H9 (cell line): ENCODE measurements at regions not wholly inside any gene's neighbourhood (a gene's known extent, or its start where the extent isn't known, plus 50 kb on each side); places are given as distances from the start of the nearest gene placed in this dataset.

Experiments used
- DNase-seq: peaks from one replicate; pipeline ENCODE4 v3.0.0-alpha.2; 2017
- H2AFZ ChIP-seq: one replicate; pipeline ENCODE4 v1.6.1; 2013; ENCODE audit warnings: mild to moderate bottlenecking, low read length, control low read depth, moderate library complexity
- H2AK5ac ChIP-seq: 2 replicates; pipeline ENCODE4 v1.6.1; 2013; ENCODE audit warnings: low read length, control low read depth, mixed read lengths; ENCODE audit not compliant: insufficient read length
- H2BK120ac ChIP-seq: one replicate; pipeline ENCODE4 v1.6.1; 2013; ENCODE audit warnings: low read depth, mild to moderate bottlenecking, low read length, control low read depth, inconsistent platforms; ENCODE audit not compliant: poor library complexity, severe bottlenecking
- H2BK12ac ChIP-seq: 2 replicates; pipeline ENCODE4 v1.6.1; 2013; ENCODE audit warnings: low read length, control low read depth, mixed read lengths, low read depth; ENCODE audit not compliant: insufficient read length
- H2BK15ac ChIP-seq: 2 replicates; pipeline ENCODE4 v1.6.1; 2013; ENCODE audit warnings: low read depth, low read length, control low read depth
- H2BK20ac ChIP-seq: one replicate; pipeline ENCODE4 v1.6.1; 2013; ENCODE audit warnings: low read depth, mild to moderate bottlenecking, low read length, control low read depth, inconsistent platforms; ENCODE audit not compliant: poor library complexity, severe bottlenecking
- H2BK5ac ChIP-seq: 2 replicates; pipeline ENCODE4 v1.6.1; 2013; ENCODE audit warnings: low read length, control low read depth, mixed read lengths; ENCODE audit not compliant: insufficient read length
- H3K14ac ChIP-seq: 2 replicates; pipeline ENCODE4 v1.6.1; 2013; ENCODE audit warnings: low read length, control low read depth; ENCODE audit not compliant: insufficient read depth
- H3K18ac ChIP-seq: 2 replicates; pipeline ENCODE4 v1.6.1; 2013; ENCODE audit warnings: low read depth, mild to moderate bottlenecking, mixed read lengths, low read length, control low read depth; ENCODE audit not compliant: insufficient read length
- H3K23ac ChIP-seq: 2 replicates; pipeline ENCODE4 v1.6.1; 2013; ENCODE audit warnings: low read length, control low read depth, mixed read lengths, low read depth; ENCODE audit not compliant: insufficient read length
- H3K23me2 ChIP-seq: 2 replicates; pipeline ENCODE4 v1.6.1; 2013; ENCODE audit warnings: low read depth, mild to moderate bottlenecking, mixed read lengths, low read length, control low read depth; ENCODE audit not compliant: insufficient read length, poor library complexity, severe bottlenecking
- H3K27ac ChIP-seq: 2 replicates; pipeline ENCODE4 v1.5.1; 2013; ENCODE audit warnings: low read length, control low read depth, mixed read lengths, low read depth; ENCODE audit not compliant: insufficient read length
- H3K27me3 ChIP-seq: 2 replicates; pipeline ENCODE4 v1.6.1; 2013; ENCODE audit warnings: low read length, control low read depth, inconsistent platforms; ENCODE audit not compliant: insufficient read depth
- H3K4ac ChIP-seq: 2 replicates; pipeline ENCODE4 v1.6.1; 2013; ENCODE audit warnings: low read depth, mild to moderate bottlenecking, control low read depth, inconsistent platforms, low read length, moderate library complexity
- H3K4me1 ChIP-seq: 2 replicates; pipeline ENCODE4 v1.6.1; 2013; ENCODE audit warnings: low read length, control low read depth, inconsistent platforms; ENCODE audit not compliant: insufficient read depth
- H3K4me2 ChIP-seq: 2 replicates; pipeline ENCODE4 v1.6.1; 2013; ENCODE audit warnings: low read length, control low read depth, mixed read lengths; ENCODE audit not compliant: insufficient read length, insufficient read depth
- H3K56ac ChIP-seq: 2 replicates; pipeline ENCODE4 v1.6.1; 2013; ENCODE audit warnings: low read depth, mild to moderate bottlenecking, mixed read lengths, low read length, control low read depth; ENCODE audit not compliant: insufficient read length
- H3K79me1 ChIP-seq: 2 replicates; pipeline ENCODE4 v1.6.1; 2013; ENCODE audit warnings: low read depth, mild to moderate bottlenecking, moderate library complexity, low read length, control low read depth, inconsistent platforms; ENCODE audit not compliant: insufficient read depth, poor library complexity, severe bottlenecking
- H3K79me2 ChIP-seq: 2 replicates; pipeline ENCODE4 v1.6.1; 2013; ENCODE audit warnings: low read length, control low read depth, inconsistent platforms; ENCODE audit not compliant: insufficient read depth
- H3K9ac ChIP-seq: 2 replicates; pipeline ENCODE4 v1.6.1; 2013; ENCODE audit warnings: low read length, control low read depth, mixed read lengths; ENCODE audit not compliant: insufficient read length; ENCODE audit errors: extremely low read depth
- H3K9me3 ChIP-seq: one replicate; pipeline ENCODE4 v1.6.1; 2013; ENCODE audit warnings: low read depth, low read length, inconsistent platforms; ENCODE audit not compliant: control insufficient read depth
- H3T11ph ChIP-seq: one replicate; pipeline ENCODE4 v1.6.1; 2013; ENCODE audit warnings: mild to moderate bottlenecking, low read length, control low read depth, inconsistent platforms
- H4K20me1 ChIP-seq: one replicate; pipeline ENCODE4 v1.6.1; 2013; ENCODE audit not compliant: control insufficient read depth, insufficient read length, insufficient read depth
- H4K5ac ChIP-seq: 2 replicates; pipeline ENCODE4 v1.6.1; 2013; ENCODE audit warnings: low read depth, mild to moderate bottlenecking, mixed read lengths, low read length, control low read depth; ENCODE audit not compliant: insufficient read length
- H4K8ac ChIP-seq: replicated peaks from 2 replicates; pipeline ENCODE4 v1.6.1; 2013; ENCODE audit warnings: low read length, control low read depth, mixed read lengths, low read depth; ENCODE audit not compliant: insufficient read length
- H4K91ac ChIP-seq: 2 replicates; pipeline ENCODE4 v1.6.1; 2013; ENCODE audit warnings: low read depth, mild to moderate bottlenecking, moderate library complexity, mixed read lengths, low read length, control low read depth; ENCODE audit not compliant: insufficient read length
- H3K27ac Mint-ChIP-seq, 3 experiments: 2 replicates in 2 of 3; 3 replicates in 1 of 3; pipeline ENCODE4 v1.8.0; 2020 to 2021; ENCODE audit warnings: mixed read lengths in 3 of 3, mild to moderate bottlenecking in 1 of 3, moderate library complexity in 1 of 3
- H3K27me3 Mint-ChIP-seq: 2 replicates; pipeline ENCODE4 v1.8.0; 2021; ENCODE audit warnings: low read depth, mild to moderate bottlenecking, moderate library complexity, mixed read lengths
- H3K36me3 Mint-ChIP-seq, 3 experiments: 2 replicates in 2 of 3; 3 replicates in 1 of 3; pipeline ENCODE4 v1.8.0; 2020 to 2021; ENCODE audit warnings: low read depth in 3 of 3, mixed read lengths in 3 of 3; ENCODE audit not compliant: insufficient read depth in 1 of 3
- H3K4me1 Mint-ChIP-seq, 2 experiments: 2 replicates each; pipeline ENCODE4 v1.8.0; 2020; ENCODE audit warnings: mixed read lengths in 2 of 2
- H3K4me3 Mint-ChIP-seq, 2 experiments: 2 replicates in 1 of 2; 3 replicates in 1 of 2; pipeline ENCODE4 v1.8.0; 2020 to 2021; ENCODE audit warnings: mild to moderate bottlenecking in 2 of 2, mixed read lengths in 2 of 2, moderate library complexity in 1 of 2
- H3K9me3 Mint-ChIP-seq, 2 experiments: 2 replicates in 1 of 2; 3 replicates in 1 of 2; pipeline ENCODE4 v1.8.0; 2020; ENCODE audit warnings: mild to moderate bottlenecking in 2 of 2, mixed read lengths in 2 of 2, moderate library complexity in 1 of 2
- CTCF ChIP-seq: fragments of 200-600 bp; sonication (generic); conservative IDR thresholded peaks from 3 replicates; pipeline ENCODE4 v1.8.0; 2021; ENCODE audit warnings: antibody characterized with exemption, mild to moderate bottlenecking
- WGBS: extraction: QIAGEN DNeasy Blood & Tissue Kit; methylation state at CpG from one replicate; pipeline ENCODE4 v1.1.7; 2013; ENCODE audit warnings: missing lambda C conversion rate, low lambda C conversion rate, mixed read lengths; ENCODE audit not compliant: insufficient read length; ENCODE audit errors: extremely low coverage; 5-methylcytosine and 5-hydroxymethylcytosine counted together

DNA sequence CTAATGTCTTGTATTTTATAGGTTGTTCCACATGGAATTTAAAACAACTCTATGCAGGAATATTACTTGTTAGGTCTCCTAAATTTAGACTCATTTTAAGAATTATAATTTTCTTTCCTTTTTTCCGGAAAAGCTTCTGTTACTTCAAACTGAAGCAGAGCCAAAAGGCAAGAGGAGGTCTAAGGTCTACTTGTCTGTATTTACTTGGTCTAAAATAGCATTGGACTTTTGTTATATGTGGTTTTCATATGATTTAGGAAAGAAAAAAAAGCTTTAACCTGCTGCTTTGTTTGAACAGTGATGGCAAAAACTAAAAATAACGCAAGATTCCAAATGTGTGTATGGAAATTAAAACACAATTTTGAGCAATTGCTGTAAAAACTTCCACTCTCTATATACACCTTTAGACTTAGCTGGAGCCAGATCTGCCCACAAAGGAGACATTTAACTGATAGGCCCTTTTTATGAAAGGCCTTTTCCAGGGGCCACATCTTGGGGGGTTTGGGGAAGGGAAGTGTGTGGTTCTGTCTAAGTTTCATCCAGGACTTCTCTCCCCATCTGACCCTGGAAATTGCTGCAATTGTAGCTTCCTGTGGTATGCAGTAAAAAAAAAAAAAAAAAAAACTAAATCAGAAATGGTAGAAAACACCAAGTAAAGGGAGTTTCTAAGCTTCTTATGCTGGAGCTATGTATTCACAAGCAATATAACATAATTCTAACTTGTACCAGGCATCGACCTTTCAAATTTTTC, 307.7 kb upstream of the MEF2C start:
- no peaks in the 10 kb centered on the region for H3K9me3 ChIP-seq
- no peak overlapping the region for H2AK5ac ChIP-seq
- Mint-ChIP-seq H3K9me3 (peaks cover 10 to 14% of the 10 kb centered on the region in 2 experiments; a peak in 4 of 5 replicates), H3K4me1 (peaks cover 3 to 4% of the 10 kb centered on the region in 2 experiments; a peak in 2 of 4 replicates), H3K27me3 (no peaks in the 10 kb centered on the region), H3K27ac (no peak overlapping the region), H3K4me3 (no peak overlapping the region), H3K36me3 (no peaks in the 10 kb centered on the region; a peak in 1 of 7 replicates)
- TF ChIP-seq CTCF: no peak
- H3T11ph ChIP-seq: no peak overlapping the region
- no CpG with 5 or more reads among the region's 3 CpGs for WGBS
- H2BK20ac ChIP-seq: no peak overlapping the region
- DNase-seq: no peak
- no peaks in the 10 kb centered on the region for H3K79me2 ChIP-seq
- no peak overlapping the region for H3K4me2 ChIP-seq
- H4K5ac ChIP-seq: no peak overlapping the region
- H3K27me3 ChIP-seq: no peaks in the 10 kb centered on the region
- no peaks in the 10 kb centered on the region for H3K4me1 ChIP-seq
- H2BK15ac ChIP-seq: no peak overlapping the region
- no peak overlapping the region for H3K4ac ChIP-seq
- no peak overlapping the region for H2BK12ac ChIP-seq
- no peak overlapping the region for H2AFZ ChIP-seq
- H3K18ac ChIP-seq: no peak overlapping the region
- no peaks in the 10 kb centered on the region for H3K79me1 ChIP-seq
- no peak overlapping the region for H3K23ac ChIP-seq
- H2BK5ac ChIP-seq: no peak overlapping the region
- no peak overlapping the region for H4K91ac ChIP-seq
- H3K23me2 ChIP-seq: no peaks in the 10 kb centered on the region
- no peak overlapping the region for H2BK120ac ChIP-seq
- no peak overlapping the region for H3K27ac ChIP-seq
- H4K8ac ChIP-seq: no peak overlapping the region
- H3K9ac ChIP-seq: no peak overlapping the region
- H3K56ac ChIP-seq: no peak overlapping the region
- H3K14ac ChIP-seq: no peak overlapping the region
- H4K20me1 ChIP-seq: no peaks in the 10 kb centered on the region
